NCI-H2227 treated with DMSO at 0.1 percent for 48 hours (cell line): ENCODE measurements at regions not wholly inside any gene's neighbourhood (a gene's known extent, or its start where the extent isn't known, plus 50 kb on each side); places are given as distances from the start of the nearest gene placed in this dataset.
"Not testable (repeated sequence)": the region's sequence is repeated elsewhere in the genome, so short reads cannot be mapped to it uniquely, and the experiment has no call there.

Experiments used
- DNase-seq: peaks from one replicate; lab custom pipeline; 2025; lab: John Stamatoyannopoulos, UW

DNA sequence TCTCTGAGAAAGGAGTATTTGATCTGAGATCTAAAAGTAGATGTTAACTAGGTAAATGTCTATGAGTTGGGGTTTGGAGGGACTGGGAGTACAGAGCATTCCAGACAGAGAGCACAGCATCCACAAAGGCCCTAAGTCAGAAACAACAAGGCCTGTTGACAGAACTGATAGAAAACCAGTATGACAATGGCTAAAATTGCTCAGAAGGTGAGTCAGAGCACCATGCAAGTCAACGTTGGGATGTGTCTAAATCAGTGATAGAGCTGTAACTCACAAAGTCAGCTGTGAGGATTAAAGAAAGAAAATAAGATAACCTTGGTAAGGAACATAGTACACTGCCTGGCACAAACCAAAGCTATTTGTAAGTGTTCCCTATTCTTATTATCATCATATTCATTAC is 124.0 kb downstream of the CETN3 start:
- DNase-seq: no peak

DNA sequence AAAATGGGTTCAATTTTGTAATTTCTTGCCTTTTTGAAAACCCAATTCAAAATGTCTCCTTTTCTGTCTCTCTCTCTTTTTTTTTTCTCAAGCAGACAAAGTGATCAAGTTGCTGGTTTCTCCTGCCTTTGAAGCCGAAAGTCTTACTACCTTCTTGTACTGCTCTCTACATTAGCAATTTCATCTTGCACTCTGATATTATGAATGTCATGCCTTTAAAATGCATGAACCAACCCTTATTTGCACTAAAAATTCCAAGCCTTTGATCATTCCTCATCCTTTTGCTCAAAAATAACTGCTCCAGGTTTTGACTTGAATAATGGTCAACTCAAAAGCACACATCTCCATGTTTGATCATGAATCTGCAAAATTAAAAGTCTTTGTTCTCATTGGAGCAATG is 125.2 kb downstream of the CETN3 start:
- no peak for DNase-seq

DNA sequence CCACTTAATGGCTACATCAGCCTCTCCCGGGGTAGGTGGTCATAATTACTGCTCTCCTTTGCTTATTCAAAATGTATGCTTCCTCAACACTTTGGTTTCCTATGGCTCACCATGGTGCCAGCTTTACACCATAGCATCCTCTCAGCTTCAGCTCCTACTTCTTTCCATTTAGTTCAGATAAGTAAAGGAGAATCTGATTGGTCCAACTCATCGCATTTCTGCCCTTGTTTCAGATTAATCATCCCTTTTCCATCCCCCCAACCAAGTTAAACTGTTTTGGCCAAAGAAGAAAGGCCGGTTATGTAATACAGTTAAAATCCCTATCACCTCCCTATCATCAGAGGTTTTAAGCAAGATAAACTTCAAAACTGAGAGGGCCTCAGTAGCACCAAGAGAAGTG is 130.5 kb downstream of the CETN3 start:
- no peak for DNase-seq

- DNase-seq: no peak
These were observed 135.3 kb downstream of the CETN3 start for GRCh38 chr5:90274216-90274615.

GRCh38 chr5:90267646-90268045 is 141.9 kb downstream of the CETN3 start:
- DNase-seq: no peak

DNA sequence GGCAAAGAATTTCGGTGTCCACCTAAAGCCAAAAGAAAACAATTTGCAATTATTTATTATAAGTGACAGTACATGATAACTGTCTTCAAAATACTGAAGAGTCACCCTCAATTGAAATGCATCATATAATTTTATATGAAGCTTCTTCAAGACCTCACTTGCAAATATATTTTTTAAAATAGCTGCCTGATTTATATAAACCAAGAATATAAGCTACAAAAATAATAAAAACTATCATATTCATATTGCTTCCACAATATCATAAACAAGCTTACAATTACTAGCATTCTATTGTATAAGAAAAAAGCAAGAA is 144.1 kb downstream of the CETN3 start:
- DNase-seq: no peak

DNA sequence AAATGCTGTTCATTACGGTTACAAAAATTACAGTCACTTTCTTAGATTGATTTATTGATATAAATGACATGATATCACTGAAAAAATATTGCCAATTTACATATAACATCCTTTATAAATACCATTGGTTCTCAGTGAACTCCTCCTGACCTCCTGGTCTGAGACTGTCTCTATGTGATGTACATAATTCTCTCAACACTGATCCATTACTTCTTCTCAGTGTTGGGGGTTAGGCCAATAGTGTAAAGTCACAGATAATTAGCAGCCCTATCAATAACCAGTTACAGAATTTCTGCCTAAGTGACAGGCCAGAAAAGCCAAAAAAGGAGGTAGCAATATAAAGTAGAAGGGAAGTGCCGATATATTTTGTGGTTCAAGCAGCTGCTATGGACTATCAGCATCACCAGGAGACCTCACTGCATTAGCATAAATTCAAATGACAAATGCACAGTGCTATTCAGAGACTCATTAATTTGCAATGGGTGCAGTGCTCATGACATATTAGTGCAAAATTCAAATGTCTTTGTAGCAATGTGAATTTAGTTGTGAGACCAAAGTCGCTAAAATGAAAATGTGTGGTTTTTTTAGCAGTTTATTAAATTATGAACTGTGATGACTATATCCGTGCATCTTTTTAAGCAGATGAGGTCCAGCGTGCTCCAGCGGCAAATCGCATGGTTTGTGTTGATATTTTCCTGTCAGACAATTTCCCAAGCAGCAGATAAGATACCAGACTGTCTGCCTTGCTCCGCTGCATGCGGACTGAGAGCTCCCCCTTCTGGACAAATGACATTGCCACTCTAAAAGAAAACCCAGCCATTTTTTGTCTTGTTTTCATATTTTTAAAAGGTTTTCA is 144.6 kb downstream of the CETN3 start:
- peak; percentile 63 for DNase-seq

DNA sequence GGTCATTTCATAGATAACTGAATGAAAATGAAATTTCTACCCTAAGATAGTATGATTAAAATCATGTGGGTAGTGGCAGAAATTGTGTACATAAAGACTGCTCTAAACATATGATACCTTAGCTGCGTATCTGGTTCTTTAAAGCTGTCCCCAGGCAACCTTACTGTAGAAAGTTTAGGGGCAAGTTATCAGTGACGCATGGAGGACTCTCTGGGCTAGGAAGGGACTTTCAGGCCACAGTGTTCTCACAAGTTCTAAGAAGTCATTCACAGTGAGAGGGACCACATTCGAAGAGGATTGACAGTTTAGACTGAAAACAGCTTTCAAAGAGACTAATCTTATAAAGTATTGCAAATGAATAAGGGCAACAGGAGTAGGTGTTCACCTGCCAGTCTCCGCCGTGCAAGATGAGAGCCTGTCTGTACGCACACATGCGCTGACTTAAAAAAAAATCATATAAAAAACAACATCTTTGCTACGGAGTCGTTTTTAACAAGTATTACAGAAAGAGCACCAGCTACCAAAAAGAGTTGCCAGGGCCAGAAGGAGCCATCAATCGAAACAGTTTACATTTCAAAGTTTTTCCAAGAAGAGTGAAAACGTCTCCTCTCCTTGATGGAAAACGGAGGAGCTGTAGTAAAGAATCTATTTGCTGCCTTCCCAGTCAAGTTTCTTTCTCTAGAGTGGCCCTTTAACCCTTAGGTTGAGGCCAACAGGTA is 146.3 kb downstream of the CETN3 start:
- no peak for DNase-seq

DNA sequence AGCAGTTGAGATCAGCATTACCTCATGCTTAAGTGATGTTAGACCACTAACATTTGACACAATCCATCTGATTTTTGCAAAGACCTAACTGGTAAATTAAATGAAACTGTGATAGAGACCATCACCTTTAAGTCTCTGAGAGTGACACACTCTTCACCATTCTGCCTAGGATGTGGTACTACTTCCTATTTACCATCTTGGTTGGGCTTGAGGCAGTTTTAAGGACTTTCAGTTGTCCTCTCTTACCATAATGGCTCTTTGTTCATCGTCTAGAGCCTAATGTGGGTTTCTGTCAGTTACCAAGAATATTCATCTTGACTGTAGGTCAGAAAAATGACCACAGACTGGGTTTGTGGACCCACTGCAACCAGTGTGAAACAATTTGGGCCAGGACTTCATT is 158.1 kb downstream of the CETN3 start:
- no peak for DNase-seq

DNA sequence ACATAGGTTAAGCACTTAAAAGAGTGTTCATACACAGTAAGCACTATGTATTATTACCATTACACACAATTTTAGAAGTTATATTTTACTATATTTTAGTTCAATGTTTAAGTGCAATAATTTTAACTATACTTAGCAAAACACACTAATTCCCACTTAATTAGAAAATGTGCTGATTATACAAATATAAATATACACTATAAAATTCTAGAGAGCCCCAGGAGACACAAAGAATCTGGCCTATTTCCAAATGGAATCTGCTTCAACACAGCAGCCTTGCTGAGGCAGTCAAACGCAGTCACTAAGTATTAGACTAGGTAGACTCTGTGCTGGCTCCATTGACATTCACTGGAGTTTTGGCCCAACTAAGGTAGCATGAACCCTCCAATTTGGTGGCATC is 160.9 kb downstream of the CETN3 start:
- DNase-seq: no peak

DNA sequence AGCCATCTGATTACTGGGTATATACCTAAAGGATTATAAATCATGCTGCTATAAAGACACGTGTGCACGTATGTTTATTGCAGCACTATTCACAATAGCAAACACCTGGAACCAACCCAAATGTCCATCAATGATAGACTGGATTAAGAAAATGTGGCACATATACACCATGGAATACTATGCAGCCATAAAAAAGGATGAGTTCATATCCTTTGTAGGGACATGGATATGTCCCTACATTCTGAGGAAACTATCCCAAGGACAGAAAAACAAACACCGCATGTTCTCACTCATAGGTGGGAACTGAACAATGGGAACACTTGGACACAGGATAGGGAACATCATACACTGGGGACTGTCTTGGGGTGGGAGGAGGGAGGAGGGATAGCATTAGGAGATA is 165.7 kb downstream of the CETN3 start:
- not testable (repeated sequence) for DNase-seq

- no peak for DNase-seq
These were observed 176.1 kb downstream of the CETN3 start for GRCh38 chr5:90233476-90233875.

GRCh38 chr5:90231688-90232087 is 177.9 kb downstream of the CETN3 start:
- no peak for DNase-seq

DNA sequence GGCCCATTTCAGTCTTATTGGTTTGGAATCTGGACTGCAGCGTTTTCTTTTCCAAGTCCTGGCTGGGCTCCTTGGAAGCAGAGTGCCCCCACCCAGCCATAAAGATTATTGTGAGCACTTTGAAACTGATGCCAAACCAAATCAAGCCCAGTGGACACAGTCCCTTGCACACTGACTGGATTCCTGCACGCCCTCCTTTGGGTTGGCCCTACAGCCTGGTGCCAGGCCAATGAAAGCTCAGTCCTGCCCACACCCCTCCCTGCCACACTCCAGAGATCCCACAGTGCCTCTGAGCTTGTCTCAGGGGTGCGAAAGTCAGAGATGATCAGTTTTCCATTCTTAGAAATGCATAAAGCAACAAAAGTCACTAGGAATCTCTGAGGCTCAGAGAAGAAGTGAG is 181.9 kb downstream of the CETN3 start:
- DNase-seq: no peak

DNA sequence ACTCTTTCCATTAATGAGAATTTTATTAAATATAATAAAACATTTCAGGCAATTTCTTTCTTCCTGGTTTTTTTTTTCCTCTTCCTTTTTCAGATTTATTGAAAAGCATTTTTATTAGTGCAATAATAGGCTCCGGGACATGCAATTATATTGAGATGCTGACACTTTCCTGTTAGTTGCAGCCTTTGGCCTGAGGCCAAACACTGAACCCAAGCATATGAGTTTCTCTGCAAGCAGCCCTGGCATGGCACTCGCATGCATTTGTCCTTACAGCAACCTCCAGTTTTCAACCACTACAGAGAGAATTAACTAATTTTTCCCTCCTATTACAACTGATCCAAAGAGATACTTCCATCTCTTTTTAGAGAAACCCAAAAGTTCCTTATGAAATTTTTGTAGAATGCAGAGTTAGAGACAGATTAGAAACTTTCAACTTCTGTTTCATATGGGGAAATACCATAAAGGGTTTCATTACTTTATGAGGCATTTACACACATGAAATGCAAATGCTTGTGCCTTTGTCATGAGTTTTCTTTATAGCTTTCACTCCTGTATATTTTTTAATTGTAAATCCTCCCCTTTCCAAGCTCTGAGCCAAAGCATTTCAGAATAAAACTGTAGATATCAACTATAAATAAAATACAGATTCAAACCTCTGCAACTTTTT is 183.0 kb downstream of the CETN3 start:
- DNase-seq: no peak

DNA sequence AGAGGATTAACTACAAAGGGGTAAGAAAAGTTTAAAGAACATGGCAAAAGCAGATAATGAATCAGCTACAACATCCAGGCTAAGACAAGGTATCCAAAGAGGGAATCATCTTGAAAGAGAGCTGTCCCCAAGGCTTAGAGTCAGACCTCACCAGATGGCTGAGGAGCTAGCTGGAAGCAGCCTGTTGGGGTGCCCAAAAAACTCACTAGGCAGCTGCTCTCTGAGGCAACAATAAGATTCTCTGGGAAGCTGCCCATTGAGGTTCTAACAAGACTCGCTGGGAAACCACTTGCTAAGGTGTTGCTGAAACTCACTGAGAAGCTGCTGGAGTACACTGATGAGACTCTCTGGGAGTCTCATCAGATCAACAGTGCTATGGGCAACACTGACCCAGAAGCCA is 185.2 kb downstream of the CETN3 start:
- DNase-seq: no peak

DNA sequence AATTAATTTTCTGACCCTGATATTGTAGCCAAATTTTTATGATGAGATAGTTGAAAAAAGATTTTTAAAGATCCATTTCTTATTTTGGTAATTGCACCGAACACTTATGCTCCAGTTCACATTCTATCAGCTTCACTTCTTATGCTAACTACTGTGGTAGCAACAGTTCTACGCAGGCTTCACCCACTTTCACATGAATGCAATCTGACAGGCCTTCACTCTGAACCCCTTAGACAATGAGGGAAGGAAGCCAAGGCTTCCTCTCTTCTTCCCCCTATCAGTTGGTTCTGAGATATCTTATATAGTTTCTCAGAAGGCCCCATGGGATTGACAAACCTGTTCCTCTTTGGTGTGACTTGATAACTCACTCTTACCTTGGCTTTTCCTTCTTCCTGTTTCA is 185.8 kb downstream of the CETN3 start:
- DNase-seq: no peak

DNA sequence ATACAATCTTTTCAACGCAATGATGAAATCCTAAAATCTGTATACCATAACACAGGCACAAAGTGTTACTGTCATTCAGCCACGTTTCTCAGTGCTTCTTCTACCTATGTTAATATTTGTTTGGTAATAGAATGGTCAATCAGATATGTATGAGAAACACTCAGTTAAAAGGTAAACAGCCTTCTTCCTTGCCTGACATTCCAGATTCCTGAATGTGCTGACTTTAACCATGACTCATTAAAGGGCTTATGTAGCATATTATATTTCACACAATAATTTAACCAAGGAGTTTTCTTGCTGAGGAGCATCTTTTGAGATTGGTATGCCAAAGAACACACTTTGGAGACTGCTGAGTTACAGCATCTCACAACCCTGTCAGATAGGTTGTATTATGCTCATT is 187.6 kb downstream of the CETN3 start:
- DNase-seq: no peak

DNA sequence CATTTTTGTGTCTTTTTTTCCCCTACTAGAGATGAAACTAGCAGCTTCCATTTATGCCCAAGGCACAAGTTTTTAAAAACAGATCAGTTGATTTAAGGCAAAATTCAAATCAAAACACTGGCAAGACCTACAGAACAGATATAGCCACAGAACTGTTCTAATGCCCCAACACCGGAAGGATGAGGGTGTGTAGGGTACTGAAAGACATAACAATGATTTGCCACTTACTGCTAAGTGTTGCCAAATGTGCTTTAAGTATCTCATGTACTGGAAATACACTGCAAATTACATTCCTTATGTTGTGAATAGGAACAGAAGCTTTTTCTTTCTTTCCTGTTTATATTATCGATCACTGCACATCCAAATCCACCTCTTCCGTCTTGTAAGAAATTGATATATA is 189.0 kb downstream of the CETN3 start:
- no peak for DNase-seq

GRCh38 chr5:90214991-90215390 is 194.6 kb downstream of the CETN3 start:
- no peak for DNase-seq

DNA sequence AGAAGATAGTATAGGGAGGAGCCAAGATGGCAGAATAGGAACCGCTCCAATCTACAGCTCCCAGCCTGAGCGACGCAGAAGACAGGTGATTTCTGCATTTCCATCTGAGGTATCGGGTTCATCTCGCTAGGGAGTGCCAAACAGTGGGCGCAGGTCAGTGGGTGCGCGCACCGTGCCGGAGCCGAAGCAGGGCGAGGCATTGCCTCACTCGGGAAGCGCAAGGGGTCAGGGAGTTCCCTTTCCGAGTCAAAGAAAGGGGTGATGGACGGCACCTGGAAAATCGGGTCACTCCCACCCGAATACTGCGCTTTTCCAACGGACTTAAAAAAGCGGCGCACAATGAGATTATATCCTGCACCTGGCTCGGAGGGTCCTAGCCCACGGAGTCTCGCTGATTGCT is 201.2 kb downstream of the CETN3 start:
- peak; percentile 16 for DNase-seq

- DNase-seq: no peak
These were observed 207.6 kb downstream of the CETN3 start for GRCh38 chr5:90201923-90202322.

DNA sequence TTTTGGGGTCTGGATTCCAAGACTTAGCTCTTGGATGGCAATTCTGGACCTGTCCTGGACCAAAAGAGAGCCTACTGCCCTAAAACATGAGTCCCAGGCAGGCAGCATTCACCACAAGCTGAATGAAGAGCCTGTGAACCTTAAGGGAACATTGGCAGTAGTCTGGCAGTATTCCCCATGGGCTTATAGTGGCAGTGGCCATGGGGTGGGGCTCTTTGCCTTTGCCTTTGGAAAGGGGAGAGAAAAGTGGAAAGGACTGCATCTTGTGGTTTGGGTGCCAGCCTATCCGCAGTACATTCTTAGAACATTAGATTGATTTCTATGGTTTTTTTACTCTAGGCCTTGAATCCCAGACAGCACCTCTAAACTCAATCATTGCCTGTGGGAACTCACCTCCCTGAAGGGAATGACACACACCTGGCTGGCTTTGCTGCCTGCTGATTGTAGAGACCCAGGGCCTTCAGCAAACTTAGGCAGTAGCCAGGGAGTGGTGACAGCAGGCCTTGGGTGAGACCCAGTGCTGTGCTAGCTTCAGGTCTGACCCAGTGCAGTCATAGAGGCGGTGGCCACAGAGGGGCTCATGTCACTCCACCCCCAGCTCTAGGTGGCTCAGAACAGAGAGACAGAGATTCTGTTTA is 216.3 kb downstream of the CETN3 start:
- no peak for DNase-seq
